ENCODE measurements at regions not wholly inside any gene's neighbourhood (a gene's known extent, or its start where the extent isn't known, plus 50 kb on each side); places are given as distances from the start of the nearest gene placed in this dataset.

DNA sequence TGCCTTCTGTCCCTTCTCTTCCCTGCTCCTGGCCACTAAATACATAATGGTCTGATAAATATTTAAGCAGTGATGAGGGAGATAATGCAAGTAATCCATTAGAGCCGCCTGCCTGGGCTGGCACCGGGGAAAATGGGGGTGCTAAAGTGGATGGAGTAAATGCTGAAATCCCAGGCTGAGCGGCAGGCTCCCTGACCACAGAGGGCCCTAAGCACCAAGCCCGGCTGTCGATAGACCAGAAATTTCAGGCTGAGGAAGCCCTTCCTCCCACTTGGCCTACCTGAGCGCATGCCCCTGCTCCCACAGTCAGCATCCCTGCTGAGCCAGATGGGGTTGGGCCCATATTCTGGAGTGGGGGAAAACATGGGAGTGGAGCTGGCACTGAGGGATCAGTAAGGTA lies 197.5 kb upstream of the SKOR2 start:
- Histone ChIP-seq H2AFZ (ENCODE audit: low read depth, low read length) (no peak overlapping the region), H3K4me3 (ENCODE audit: insufficient read depth, low read depth, low read length) (no peak overlapping the region), H3K36me3 (ENCODE audit: insufficient read depth, low read length) (no peaks in the 10 kb centered on the region), H3K9me3 (ENCODE audit: insufficient read depth, low read depth, low read length) (no peaks in the 10 kb centered on the region), H3K4me2 (ENCODE audit: low read length) (no peak overlapping the region), H4K20me1 (ENCODE audit: insufficient read depth, low read length) (no peaks in the 10 kb centered on the region), H3K9ac (ENCODE audit: low read length) (no peak overlapping the region), H3K79me2 (ENCODE audit: insufficient read depth, low read length) (no peaks in the 10 kb centered on the region), H3K27me3 (ENCODE audit: insufficient read depth, low read length) (no peaks in the 10 kb centered on the region), H3K4me1 (ENCODE audit: insufficient read depth, low read length) (no peaks in the 10 kb centered on the region), H3K27ac (ENCODE audit: low read depth, low read length) (no peak overlapping the region)
- DNase-seq (ENCODE audit: low read depth) (no peak), FAIRE-seq (no peak)
- Mint-ChIP-seq H3K9me3 (ENCODE audit: unreplicated experiment) (peaks cover 7% of the 10 kb centered on the region), H3K4me3 (ENCODE audit: unreplicated experiment) (no peak overlapping the region), H3K4me1 (ENCODE audit: low read depth, unreplicated experiment) (no peaks in the 10 kb centered on the region), H3K27me3 (ENCODE audit: low read depth, unreplicated experiment) (peaks cover 49% of the 10 kb centered on the region), H3K36me3 (ENCODE audit: low read depth, unreplicated experiment) (peaks cover 3% of the 10 kb centered on the region), H3K27ac (ENCODE audit: unreplicated experiment) (no peak overlapping the region)
- no peak for TF ChIP-seq EZH2 (IDR thresholded peaks at IDR 0.05; ENCODE audit: insufficient read depth, low read length)
- TF ChIP-seq, protein P1, sequence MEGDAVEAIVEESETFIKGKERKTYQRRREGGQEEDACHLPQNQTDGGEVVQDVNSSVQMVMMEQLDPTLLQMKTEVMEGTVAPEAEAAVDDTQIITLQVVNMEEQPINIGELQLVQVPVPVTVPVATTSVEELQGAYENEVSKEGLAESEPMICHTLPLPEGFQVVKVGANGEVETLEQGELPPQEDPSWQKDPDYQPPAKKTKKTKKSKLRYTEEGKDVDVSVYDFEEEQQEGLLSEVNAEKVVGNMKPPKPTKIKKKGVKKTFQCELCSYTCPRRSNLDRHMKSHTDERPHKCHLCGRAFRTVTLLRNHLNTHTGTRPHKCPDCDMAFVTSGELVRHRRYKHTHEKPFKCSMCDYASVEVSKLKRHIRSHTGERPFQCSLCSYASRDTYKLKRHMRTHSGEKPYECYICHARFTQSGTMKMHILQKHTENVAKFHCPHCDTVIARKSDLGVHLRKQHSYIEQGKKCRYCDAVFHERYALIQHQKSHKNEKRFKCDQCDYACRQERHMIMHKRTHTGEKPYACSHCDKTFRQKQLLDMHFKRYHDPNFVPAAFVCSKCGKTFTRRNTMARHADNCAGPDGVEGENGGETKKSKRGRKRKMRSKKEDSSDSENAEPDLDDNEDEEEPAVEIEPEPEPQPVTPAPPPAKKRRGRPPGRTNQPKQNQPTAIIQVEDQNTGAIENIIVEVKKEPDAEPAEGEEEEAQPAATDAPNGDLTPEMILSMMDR (IDR thresholded peaks at IDR 0.05; ENCODE audit: insufficient read depth, low read depth, low read length) = no peak

DNA sequence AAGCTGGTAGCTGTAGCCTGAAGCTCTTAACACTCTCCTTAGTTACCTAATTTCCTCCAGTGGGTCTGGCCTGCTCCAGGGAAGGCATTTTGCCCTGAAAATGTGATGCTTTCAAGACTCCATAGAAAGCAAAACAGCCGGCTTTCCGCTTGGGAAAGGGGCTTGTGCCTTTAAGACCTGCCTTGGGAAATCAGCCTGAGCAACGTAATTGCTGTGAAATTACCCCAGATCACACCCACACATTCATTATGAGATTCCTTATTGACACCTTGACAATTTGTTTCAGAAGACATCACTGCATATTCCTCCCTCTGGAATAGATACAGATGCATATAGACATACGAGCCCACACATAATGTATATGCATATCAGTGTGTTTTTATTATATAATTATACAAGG lies 190.5 kb upstream of the SKOR2 start:
- Histone ChIP-seq H4K20me1 (ENCODE audit: insufficient read depth, low read length) (no peaks in the 10 kb centered on the region), H3K27me3 (ENCODE audit: insufficient read depth, low read length) (no peaks in the 10 kb centered on the region), H3K27ac (ENCODE audit: low read depth, low read length) (no peak overlapping the region), H3K79me2 (ENCODE audit: insufficient read depth, low read length) (no peaks in the 10 kb centered on the region), H3K36me3 (ENCODE audit: insufficient read depth, low read length) (no peaks in the 10 kb centered on the region), H2AFZ (ENCODE audit: low read depth, low read length) (no peak overlapping the region), H3K4me3 (ENCODE audit: insufficient read depth, low read depth, low read length) (no peak overlapping the region), H3K4me2 (ENCODE audit: low read length) (no peak overlapping the region), H3K9me3 (ENCODE audit: insufficient read depth, low read depth, low read length) (no peaks in the 10 kb centered on the region), H3K9ac (ENCODE audit: low read length) (no peak overlapping the region), H3K4me1 (ENCODE audit: insufficient read depth, low read length) (no peaks in the 10 kb centered on the region)
- DNase-seq (ENCODE audit: low read depth) (no peak), FAIRE-seq (no peak)
- no peak for TF ChIP-seq EZH2 (IDR thresholded peaks at IDR 0.05; ENCODE audit: insufficient read depth, low read length)
- TF ChIP-seq, protein P1 (IDR thresholded peaks at IDR 0.05; ENCODE audit: insufficient read depth, low read depth, low read length) = no peak
- peaks cover 4% of the 10 kb centered on the region for H3K9me3 Mint-ChIP-seq (ENCODE audit: unreplicated experiment)
- no peak overlapping the region for H3K27ac Mint-ChIP-seq (ENCODE audit: unreplicated experiment)
- no peaks in the 10 kb centered on the region for H3K4me1 Mint-ChIP-seq (ENCODE audit: low read depth, unreplicated experiment)
- peaks cover 3% of the 10 kb centered on the region for H3K36me3 Mint-ChIP-seq (ENCODE audit: low read depth, unreplicated experiment)
- H3K27me3 Mint-ChIP-seq (ENCODE audit: low read depth, unreplicated experiment) = peaks cover 45% of the 10 kb centered on the region
- H3K4me3 Mint-ChIP-seq (ENCODE audit: unreplicated experiment) = no peak overlapping the region

DNA sequence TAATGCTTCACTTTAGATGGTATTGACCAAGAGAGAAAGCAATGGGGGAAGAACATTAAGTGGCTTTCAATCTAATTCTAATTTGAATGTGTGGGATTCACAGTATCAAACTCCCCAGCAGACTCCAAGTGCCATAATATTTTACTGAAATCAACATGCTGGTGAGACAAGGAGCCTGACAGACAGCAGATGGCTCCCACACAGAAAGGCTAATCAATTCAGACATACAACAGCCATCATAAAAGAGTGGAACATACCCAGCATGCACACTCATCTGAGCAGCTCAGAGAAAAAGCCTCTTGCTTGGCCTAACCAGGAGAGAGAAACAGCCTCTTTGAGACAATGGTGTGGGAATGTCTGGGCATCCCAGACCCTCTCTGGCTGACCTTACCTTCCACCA lies 186.5 kb upstream of the SKOR2 start:
- no peaks in the 10 kb centered on the region for H3K4me1 ChIP-seq (ENCODE audit: insufficient read depth, low read length)
- no peaks in the 10 kb centered on the region for H3K27me3 ChIP-seq (ENCODE audit: insufficient read depth, low read length)
- H3K9me3 ChIP-seq (ENCODE audit: insufficient read depth, low read depth, low read length) = no peaks in the 10 kb centered on the region
- no peak overlapping the region for H3K27ac ChIP-seq (ENCODE audit: low read depth, low read length)
- DNase-seq (ENCODE audit: low read depth) (no peak), FAIRE-seq (no peak)
- no peak overlapping the region for H2AFZ ChIP-seq (ENCODE audit: low read depth, low read length)
- Mint-ChIP-seq H3K4me3 (ENCODE audit: unreplicated experiment) (no peak overlapping the region), H3K9me3 (ENCODE audit: unreplicated experiment) (no peaks in the 10 kb centered on the region), H3K4me1 (ENCODE audit: low read depth, unreplicated experiment) (no peaks in the 10 kb centered on the region), H3K27ac (ENCODE audit: unreplicated experiment) (no peak overlapping the region), H3K36me3 (ENCODE audit: low read depth, unreplicated experiment) (no peaks in the 10 kb centered on the region), H3K27me3 (ENCODE audit: low read depth, unreplicated experiment) (peaks cover 24% of the 10 kb centered on the region)
- H4K20me1 ChIP-seq (ENCODE audit: insufficient read depth, low read length) = no peaks in the 10 kb centered on the region
- H3K9ac ChIP-seq (ENCODE audit: low read length) = no peak overlapping the region
- TF ChIP-seq, protein P1 (IDR thresholded peaks at IDR 0.05; ENCODE audit: insufficient read depth, low read depth, low read length) = no peak
- TF ChIP-seq EZH2 (IDR thresholded peaks at IDR 0.05; ENCODE audit: insufficient read depth, low read length) = no peak
- H3K4me3 ChIP-seq (ENCODE audit: insufficient read depth, low read depth, low read length) = no peak overlapping the region
- H3K4me2 ChIP-seq (ENCODE audit: low read length) = no peak overlapping the region
- no peaks in the 10 kb centered on the region for H3K79me2 ChIP-seq (ENCODE audit: insufficient read depth, low read length)
- H3K36me3 ChIP-seq (ENCODE audit: insufficient read depth, low read length) = no peaks in the 10 kb centered on the region

Measured in astrocyte (in vitro differentiated cells and primary cell).